ENCODE measurements at regions not wholly inside any gene's neighbourhood (a gene's known extent, or its start where the extent isn't known, plus 50 kb on each side); places are given as distances from the start of the nearest gene placed in this dataset.

DNA sequence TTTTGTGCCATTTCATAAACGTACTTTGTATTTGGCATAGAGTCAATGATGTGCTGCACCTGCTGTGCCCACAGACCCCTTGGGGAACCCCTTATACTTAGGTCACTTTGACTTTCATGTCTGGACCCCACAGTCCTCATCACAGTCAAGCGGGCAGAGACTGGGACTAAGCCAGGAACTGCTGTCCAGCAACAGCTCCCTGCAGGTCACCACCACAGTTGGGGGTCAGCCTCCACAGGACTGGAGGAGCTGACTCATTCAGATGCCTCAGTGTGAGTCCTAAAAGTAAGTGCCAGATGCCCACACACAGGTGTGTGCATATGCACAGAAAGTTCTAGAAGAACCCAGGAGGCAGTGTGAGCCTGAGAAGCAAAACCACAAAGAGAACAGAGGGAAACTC is 339.8 kb downstream of the GABRB3 start:
- TF ChIP-seq POLR2A (IDR thresholded peaks at IDR 0.05) = no peak
- TF ChIP-seq, protein P1, sequence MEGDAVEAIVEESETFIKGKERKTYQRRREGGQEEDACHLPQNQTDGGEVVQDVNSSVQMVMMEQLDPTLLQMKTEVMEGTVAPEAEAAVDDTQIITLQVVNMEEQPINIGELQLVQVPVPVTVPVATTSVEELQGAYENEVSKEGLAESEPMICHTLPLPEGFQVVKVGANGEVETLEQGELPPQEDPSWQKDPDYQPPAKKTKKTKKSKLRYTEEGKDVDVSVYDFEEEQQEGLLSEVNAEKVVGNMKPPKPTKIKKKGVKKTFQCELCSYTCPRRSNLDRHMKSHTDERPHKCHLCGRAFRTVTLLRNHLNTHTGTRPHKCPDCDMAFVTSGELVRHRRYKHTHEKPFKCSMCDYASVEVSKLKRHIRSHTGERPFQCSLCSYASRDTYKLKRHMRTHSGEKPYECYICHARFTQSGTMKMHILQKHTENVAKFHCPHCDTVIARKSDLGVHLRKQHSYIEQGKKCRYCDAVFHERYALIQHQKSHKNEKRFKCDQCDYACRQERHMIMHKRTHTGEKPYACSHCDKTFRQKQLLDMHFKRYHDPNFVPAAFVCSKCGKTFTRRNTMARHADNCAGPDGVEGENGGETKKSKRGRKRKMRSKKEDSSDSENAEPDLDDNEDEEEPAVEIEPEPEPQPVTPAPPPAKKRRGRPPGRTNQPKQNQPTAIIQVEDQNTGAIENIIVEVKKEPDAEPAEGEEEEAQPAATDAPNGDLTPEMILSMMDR (IDR thresholded peaks at IDR 0.05) = no peak

Measured in body of pancreas (tissue), 4 donors.